HG03469 (cell line): ENCODE measurements at regions not wholly inside any gene's neighbourhood (a gene's known extent, or its start where the extent isn't known, plus 50 kb on each side); places are given as distances from the start of the nearest gene placed in this dataset.
"Not testable (repeated sequence)": the region's sequence is repeated elsewhere in the genome, so short reads cannot be mapped to it uniquely, and the experiment has no call there.

Source experiments
- ATAC-seq: cut with Tn5 transposase; IDR thresholded peaks from one replicate; pipeline ENCODE4 v1.9.1; 2021; ENCODE audit warnings: mild to moderate bottlenecking, moderate library complexity, moderate number of reproducible peaks; ENCODE audit not compliant: unreplicated experiment

- ATAC-seq, result no peak
These were observed 160.3 kb upstream of the SLC28A3 start for GRCh38 chr9:84500826-84501225.

- ATAC-seq, result no peak
These were observed 161.0 kb upstream of the SLC28A3 start for GRCh38 chr9:84501587-84501986.

GRCh38 chr9:84502066-84502465 lies 161.5 kb upstream of the SLC28A3 start:
- no peak for ATAC-seq

- ATAC-seq, result no peak
These were observed 163.8 kb upstream of the SLC28A3 start for GRCh38 chr9:84504360-84504759.

GRCh38 chr9:84511651-84512050 lies 157.9 kb upstream of the NTRK2 start:
- ATAC-seq, result no peak

- ATAC-seq, result no peak
These were observed 157.0 kb upstream of the NTRK2 start for GRCh38 chr9:84512493-84512892.

- ATAC-seq, result no peak
These were observed 156.1 kb upstream of the NTRK2 start for GRCh38 chr9:84513473-84513872.

GRCh38 chr9:84513979-84514378 lies 155.6 kb upstream of the NTRK2 start:
- no peak for ATAC-seq

GRCh38 chr9:84514421-84514820 lies 155.1 kb upstream of the NTRK2 start:
- ATAC-seq, result no peak

- ATAC-seq, result no peak
These were observed 152.5 kb upstream of the NTRK2 start for GRCh38 chr9:84517026-84517425.

GRCh38 chr9:84519413-84519812 lies 150.1 kb upstream of the NTRK2 start:
- ATAC-seq, result no peak

- ATAC-seq, result no peak
These were observed 148.3 kb upstream of the NTRK2 start for GRCh38 chr9:84521208-84521607.

GRCh38 chr9:84526211-84526610 lies 143.3 kb upstream of the NTRK2 start:
- ATAC-seq, result not testable (repeated sequence)

- ATAC-seq, result not testable (repeated sequence)
These were observed 142.3 kb upstream of the NTRK2 start for GRCh38 chr9:84527060-84527720.

GRCh38 chr9:84535973-84536372 lies 133.6 kb upstream of the NTRK2 start:
- not testable (repeated sequence) for ATAC-seq

GRCh38 chr9:84538879-84539278 lies 130.7 kb upstream of the NTRK2 start:
- no peak for ATAC-seq

GRCh38 chr9:84542554-84542953 lies 127.0 kb upstream of the NTRK2 start:
- ATAC-seq, result no peak

- no peak for ATAC-seq
These were observed 115.4 kb upstream of the NTRK2 start for GRCh38 chr9:84554069-84554664.

- no peak for ATAC-seq
These were observed 113.0 kb upstream of the NTRK2 start for GRCh38 chr9:84556556-84556955.

GRCh38 chr9:84557751-84558150 lies 111.8 kb upstream of the NTRK2 start:
- no peak for ATAC-seq

GRCh38 chr9:84563691-84564090 lies 105.8 kb upstream of the NTRK2 start:
- no peak for ATAC-seq

- no peak for ATAC-seq
These were observed 101.7 kb upstream of the NTRK2 start for GRCh38 chr9:84567805-84568204.
